ENCODE measurements at regions not wholly inside any gene's neighbourhood (a gene's known extent, or its start where the extent isn't known, plus 50 kb on each side); places are given as distances from the start of the nearest gene placed in this dataset.
"Not testable (repeated sequence)": the region's sequence is repeated elsewhere in the genome, so short reads cannot be mapped to it uniquely, and the experiment has no call there.

GRCh38 chr10:18735711-18736110 lies 76.5 kb downstream of the ARL5B start:
- no peak for DNase-seq (ENCODE audit: low read depth)

- peak; percentile 9 for DNase-seq (ENCODE audit: low read depth)
Measured at GRCh38 chr10:18737236-18737635, 78.0 kb downstream of the ARL5B start.

- DNase-seq (ENCODE audit: low read depth): peak; percentile 75
Measured at GRCh38 chr10:18737841-18738240, 78.6 kb downstream of the ARL5B start.

GRCh38 chr10:18738835-18739234 lies 79.6 kb downstream of the ARL5B start:
- DNase-seq (ENCODE audit: low read depth): peak; percentile 46

- DNase-seq (ENCODE audit: low read depth): no peak
Measured at GRCh38 chr10:18743926-18744325, 84.7 kb downstream of the ARL5B start.

- DNase-seq (ENCODE audit: low read depth): no peak
Measured at GRCh38 chr10:18753312-18753895, 94.2 kb downstream of the ARL5B start.

- no peak for DNase-seq (ENCODE audit: low read depth)
Measured at GRCh38 chr10:18759575-18759974, 100.3 kb downstream of the ARL5B start.

GRCh38 chr10:18760836-18761235 lies 101.6 kb downstream of the ARL5B start:
- DNase-seq (ENCODE audit: low read depth): no peak

GRCh38 chr10:18767981-18768380 lies 108.8 kb downstream of the ARL5B start:
- DNase-seq (ENCODE audit: low read depth): no peak

GRCh38 chr10:18773180-18773579 lies 113.9 kb downstream of the ARL5B start:
- no peak for DNase-seq (ENCODE audit: low read depth)

GRCh38 chr10:18777258-18777657 lies 118.0 kb downstream of the ARL5B start:
- DNase-seq (ENCODE audit: low read depth): no peak

GRCh38 chr10:18786478-18786877 lies 127.2 kb downstream of the ARL5B start:
- DNase-seq (ENCODE audit: low read depth): no peak

GRCh38 chr10:18793951-18794350 lies 134.7 kb downstream of the ARL5B start:
- DNase-seq (ENCODE audit: low read depth): no peak

GRCh38 chr10:18795549-18795948 lies 136.3 kb downstream of the ARL5B start:
- no peak for DNase-seq (ENCODE audit: low read depth)

GRCh38 chr10:18797286-18797685 lies 138.1 kb downstream of the ARL5B start:
- DNase-seq (ENCODE audit: low read depth): no peak

- peak; percentile 2 for DNase-seq (ENCODE audit: low read depth)
Measured at GRCh38 chr10:18822156-18822555, 162.9 kb downstream of the ARL5B start.

GRCh38 chr10:18829259-18829658 lies 170.0 kb downstream of the ARL5B start:
- DNase-seq (ENCODE audit: low read depth): no peak

- no peak for DNase-seq (ENCODE audit: low read depth)
Measured at GRCh38 chr10:18830277-18830676, 171.0 kb downstream of the ARL5B start.

- not testable (repeated sequence) for DNase-seq (ENCODE audit: low read depth)
Measured at GRCh38 chr10:18856623-18857022, 192.0 kb upstream of the MALRD1 start.

GRCh38 chr10:18859659-18860058 lies 188.9 kb upstream of the MALRD1 start:
- no peak for DNase-seq (ENCODE audit: low read depth)

GRCh38 chr10:18860186-18860585 lies 188.4 kb upstream of the MALRD1 start:
- no peak for DNase-seq (ENCODE audit: low read depth)

- no peak for DNase-seq (ENCODE audit: low read depth)
Measured at GRCh38 chr10:18860631-18861240, 187.9 kb upstream of the MALRD1 start.

- DNase-seq (ENCODE audit: low read depth): no peak
Measured at GRCh38 chr10:18861382-18861781, 187.2 kb upstream of the MALRD1 start.

GRCh38 chr10:18866852-18867251 lies 181.7 kb upstream of the MALRD1 start:
- no peak for DNase-seq (ENCODE audit: low read depth)
